Naive thymus-derived CD4-positive, alpha-beta T cell (primary cell): ENCODE measurements at regions not wholly inside any gene's neighbourhood (a gene's known extent, or its start where the extent isn't known, plus 50 kb on each side); places are given as distances from the start of the nearest gene placed in this dataset.
"Not testable (repeated sequence)": the region's sequence is repeated elsewhere in the genome, so short reads cannot be mapped to it uniquely, and the experiment has no call there.

Experiments
- ATAC-seq: fragments of 150-1000 bp; cut with Tn5 transposase; 2 replicates; pipeline ENCODE4 v1.10.0; 2021; ENCODE audit warnings: mild to moderate bottlenecking, moderate library complexity
- CTCF ChIA-PET: fragments of 350-600 bp; sonication (Branson Sonifier 250); formaldehyde crosslinking; loops from one replicate; lab custom pipeline; 2021; ENCODE audit warnings: antibody characterized with exemption; lab: Charles Lee
- POLR2A ChIA-PET: fragments of 350-600 bp; sonication (Branson Sonifier 250); formaldehyde crosslinking; loops from one replicate; lab custom pipeline; 2021; ENCODE audit warnings: antibody characterized with exemption, inconsistent platforms; lab: Charles Lee
- DNase-seq, 9 donors: peaks; one replicate each; pipeline versions ENCODE4 v3.0.0 to v3.0.0-alpha.2; 2020 to 2022; ENCODE audit warnings: mixed read lengths in 1 of 9
- H3K27ac ChIP-seq: one replicate; pipeline ENCODE4 v1.7.0; 2013; ENCODE audit warnings: mild to moderate bottlenecking, low read depth, low read length, moderate library complexity
- H3K27me3 ChIP-seq, 2 donors: one replicate each; pipeline ENCODE4 v1.7.0; 2013; ENCODE audit warnings: low read length in 2 of 2, mild to moderate bottlenecking in 2 of 2, moderate library complexity in 2 of 2; ENCODE audit not compliant: control insufficient read depth in 2 of 2, insufficient read depth in 2 of 2
- H3K36me3 ChIP-seq, 3 experiments: 1 replicate in 2 of 3; 2 replicates in 1 of 3; pipeline ENCODE4 v1.7.0; 2013; ENCODE audit warnings: low read length in 3 of 3, mild to moderate bottlenecking in 3 of 3, moderate library complexity in 1 of 3; ENCODE audit not compliant: insufficient read depth in 3 of 3, control insufficient read depth in 2 of 3
- H3K4me1 ChIP-seq, 2 donors: one replicate each; pipeline ENCODE4 v1.7.0; 2013; ENCODE audit warnings: low read length in 2 of 2, mild to moderate bottlenecking in 2 of 2, moderate library complexity in 1 of 2; ENCODE audit not compliant: control insufficient read depth in 2 of 2, insufficient read depth in 2 of 2
- H3K4me3 ChIP-seq: 2 replicates; pipeline ENCODE4 v1.7.0; 2013; ENCODE audit warnings: mild to moderate bottlenecking, low read length
- H3K9me3 ChIP-seq, 3 experiments: 1 replicate in 2 of 3; 2 replicates in 1 of 3; pipeline ENCODE4 v1.7.0; 2013; ENCODE audit warnings: low read length in 3 of 3; ENCODE audit not compliant: control insufficient read depth in 2 of 3
- H3K27ac Mint-ChIP-seq, 9 donors: one replicate each; pipeline ENCODE4 v1.8.0; 2020 to 2022; ENCODE audit warnings: mixed read lengths in 9 of 9, mild to moderate bottlenecking in 8 of 9, moderate library complexity in 5 of 9, inconsistent platforms in 2 of 9
- H3K27me3 Mint-ChIP-seq, 5 donors: one replicate each; pipeline ENCODE4 v1.8.0; 2021 to 2022; ENCODE audit warnings: mixed read lengths in 5 of 5, mild to moderate bottlenecking in 1 of 5
- H3K36me3 Mint-ChIP-seq, 5 donors: one replicate each; pipeline ENCODE4 v1.8.0; 2020 to 2022; ENCODE audit warnings: mixed read lengths in 5 of 5, mild to moderate bottlenecking in 3 of 5, inconsistent platforms in 1 of 5
- H3K4me1 Mint-ChIP-seq, 7 donors: one replicate each; pipeline ENCODE4 v1.8.0; 2020 to 2022; ENCODE audit warnings: mixed read lengths in 7 of 7, mild to moderate bottlenecking in 3 of 7, inconsistent platforms in 1 of 7
- H3K4me3 Mint-ChIP-seq, 10 donors: one replicate each; pipeline ENCODE4 v1.8.0; 2020 to 2022; ENCODE audit warnings: mild to moderate bottlenecking in 10 of 10, mixed read lengths in 10 of 10, moderate library complexity in 6 of 10, inconsistent platforms in 2 of 10
- H3K9me3 Mint-ChIP-seq, 11 donors: one replicate each; pipeline ENCODE4 v1.8.0; 2020 to 2022; ENCODE audit warnings: mixed read lengths in 11 of 11, mild to moderate bottlenecking in 4 of 11, inconsistent platforms in 1 of 11, moderate library complexity in 1 of 11
- intact Hi-C, 2 donors: fragments of 100-400 bp; cut with micrococcal nuclease; formaldehyde crosslinking; loops; one replicate each; pipeline ENCODE4 v1.15.1; 2023

DNA sequence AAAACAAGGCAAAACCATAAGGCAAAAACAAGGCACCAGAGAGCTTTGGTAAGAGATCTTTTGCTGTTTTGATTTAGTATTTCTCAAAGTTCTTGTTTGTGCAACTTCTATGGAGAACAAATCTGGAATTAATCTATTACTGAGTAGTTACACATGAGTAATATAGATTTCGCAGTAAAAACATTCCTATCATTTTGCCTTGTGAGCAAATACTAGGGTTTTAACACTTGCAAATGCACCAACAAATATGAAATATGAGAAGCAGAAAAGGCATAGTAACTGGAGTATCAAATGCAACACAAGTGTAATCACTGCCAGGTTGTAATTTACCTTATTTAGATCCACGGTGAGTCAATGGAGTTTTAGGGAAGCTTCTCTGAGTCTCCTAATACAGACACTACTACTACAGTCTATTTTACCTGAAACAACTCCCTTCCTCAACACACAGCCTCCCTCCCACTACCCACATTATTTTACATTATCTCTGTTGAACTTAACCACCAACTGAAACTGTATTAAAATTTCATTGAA, 324.1 kb downstream of the FLRT2 start:
- H3K27ac ChIP-seq = no peak overlapping the region
- Mint-ChIP-seq H3K27ac (no peak overlapping the region), H3K9me3 (peaks cover 0 to 3% (median 0%) of the 10 kb centered on the region in 11 donors), H3K36me3 (no peaks in the 10 kb centered on the region), H3K4me1 (peaks cover 0 to 5% (median 0%) of the 10 kb centered on the region in 7 donors), H3K27me3 (peaks cover 0 to 12% (median 4%) of the 10 kb centered on the region in 5 donors), H3K4me3 (no peak overlapping the region)
- no peaks in the 10 kb centered on the region for H3K9me3 ChIP-seq
- POLR2A ChIA-PET = no interaction called here
- no peaks in the 10 kb centered on the region for H3K4me1 ChIP-seq
- H3K27me3 ChIP-seq = no peaks in the 10 kb centered on the region
- H3K36me3 ChIP-seq = no peaks in the 10 kb centered on the region
- CTCF ChIA-PET = no interaction called here
- no peak overlapping the region for H3K4me3 ChIP-seq
- intact Hi-C loops = no loop called here
- no peak for DNase-seq
- ATAC-seq = no peak

DNA sequence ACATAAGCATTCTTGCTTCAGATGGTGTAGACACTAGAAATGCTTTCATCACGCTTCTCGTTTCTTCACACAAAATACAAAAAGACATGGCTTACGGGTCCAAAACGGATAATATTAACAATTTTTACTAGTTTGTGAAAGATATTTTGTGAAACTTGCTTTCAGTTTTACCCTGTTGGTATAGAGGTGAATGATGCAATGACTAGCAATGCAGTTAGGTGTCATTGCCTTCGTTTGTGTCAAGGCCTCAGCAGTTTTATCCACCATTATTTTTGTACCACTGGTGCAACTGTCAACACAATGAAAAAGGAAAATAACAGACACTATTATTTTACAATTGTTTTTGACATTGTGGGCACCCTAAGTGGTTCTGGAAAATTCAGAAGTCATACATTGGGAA, 323.0 kb downstream of the FLRT2 start:
- Mint-ChIP-seq H3K27ac (no peak overlapping the region), H3K4me1 (peaks cover 0 to 5% (median 0%) of the 10 kb centered on the region in 7 donors), H3K27me3 (peaks cover 0 to under 1% (median 0%) of the 10 kb centered on the region in 5 donors), H3K4me3 (no peak overlapping the region), H3K9me3 (peaks cover 0 to 3% (median 0%) of the 10 kb centered on the region in 11 donors), H3K36me3 (no peaks in the 10 kb centered on the region)
- Histone ChIP-seq H3K27ac (no peak overlapping the region), H3K36me3 (no peaks in the 10 kb centered on the region), H3K4me1 (no peaks in the 10 kb centered on the region), H3K9me3 (no peaks in the 10 kb centered on the region), H3K27me3 (no peaks in the 10 kb centered on the region), H3K4me3 (no peak overlapping the region)
- ChIA-PET CTCF (no interaction called here), POLR2A (no interaction called here)
- ATAC-seq (no peak), DNase-seq (no peak)
- intact Hi-C loops = no loop called here

DNA sequence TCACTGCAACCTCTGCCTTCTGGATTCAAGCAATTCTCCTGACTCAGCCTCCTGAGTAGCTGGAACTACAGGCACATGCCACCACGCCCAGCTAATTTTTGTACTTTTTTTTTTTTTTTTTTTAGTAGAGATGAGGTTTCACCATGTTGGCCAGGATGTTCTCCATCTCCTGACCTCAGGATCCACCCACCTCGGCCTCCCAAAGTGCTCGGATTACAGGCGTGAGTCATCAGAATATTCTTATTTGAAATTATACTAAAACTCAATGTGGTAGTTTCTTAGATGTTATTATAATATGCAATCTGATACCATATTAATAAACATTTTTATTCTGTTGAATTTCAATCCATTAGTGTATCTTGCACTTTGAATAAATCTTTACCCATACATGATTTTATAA, 322.2 kb downstream of the FLRT2 start:
- H3K4me1 ChIP-seq, H3K4me3 Mint-ChIP-seq, H3K36me3 Mint-ChIP-seq, H3K27ac Mint-ChIP-seq, DNase-seq, H3K4me3 ChIP-seq, CTCF ChIA-PET, H3K9me3 ChIP-seq, H3K9me3 Mint-ChIP-seq, intact Hi-C loops, H3K27ac ChIP-seq, H3K36me3 ChIP-seq, H3K4me1 Mint-ChIP-seq, H3K27me3 ChIP-seq, POLR2A ChIA-PET, H3K27me3 Mint-ChIP-seq, ATAC-seq: not testable (repeated sequence)

DNA sequence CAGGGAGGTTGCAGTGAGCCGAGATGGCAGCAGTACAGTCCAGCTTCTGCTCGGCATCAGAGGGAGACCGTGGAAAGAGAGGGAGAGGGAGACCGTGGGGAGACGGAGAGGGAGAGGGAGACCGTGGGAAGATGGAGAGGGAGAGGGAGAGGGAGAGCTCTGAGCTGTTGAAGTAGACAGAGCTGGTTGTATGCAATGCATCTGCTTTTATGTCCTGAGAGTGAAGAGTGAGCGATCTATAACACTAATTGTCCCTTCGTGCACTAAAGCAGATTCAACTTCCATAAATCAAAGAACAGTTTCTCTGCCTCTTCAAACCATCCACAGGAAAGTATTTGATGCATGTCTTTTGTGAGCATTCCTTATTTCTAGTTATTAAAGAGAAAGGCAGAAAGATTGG, 300.6 kb downstream of the FLRT2 start:
- intact Hi-C loops, DNase-seq, H3K4me1 Mint-ChIP-seq: not testable (repeated sequence)

DNA sequence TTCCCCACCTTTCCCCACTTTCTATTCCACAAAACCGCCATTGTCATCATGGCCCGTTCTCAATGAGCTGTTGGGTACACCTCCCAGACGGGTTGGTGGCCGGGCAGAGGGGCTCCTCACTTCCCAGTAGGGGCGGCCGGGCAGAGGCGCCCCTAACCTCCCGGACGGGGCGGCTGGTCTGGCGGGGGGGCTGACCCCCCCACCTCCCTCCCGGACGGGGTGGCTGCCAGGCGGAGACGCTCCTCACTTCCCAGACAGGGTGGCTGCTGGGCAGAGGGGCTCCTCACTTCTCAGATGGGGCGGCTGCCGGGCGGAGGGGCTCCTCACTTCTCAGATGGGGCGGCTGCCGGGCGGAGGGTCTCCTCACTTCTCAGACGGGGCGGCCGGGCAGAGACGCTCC, 299.7 kb downstream of the FLRT2 start:
- H3K4me1 ChIP-seq, H3K27me3 ChIP-seq, H3K4me3 Mint-ChIP-seq, ATAC-seq, CTCF ChIA-PET, H3K4me3 ChIP-seq, H3K27ac Mint-ChIP-seq, H3K27ac ChIP-seq, intact Hi-C loops, H3K4me1 Mint-ChIP-seq, H3K36me3 Mint-ChIP-seq, H3K9me3 Mint-ChIP-seq, POLR2A ChIA-PET, H3K36me3 ChIP-seq, DNase-seq, H3K9me3 ChIP-seq, H3K27me3 Mint-ChIP-seq: not testable (repeated sequence)

More for the DNA sequence above, 300.6 kb downstream of the FLRT2 start:
- H3K4me1 ChIP-seq, H3K27ac ChIP-seq, H3K27ac Mint-ChIP-seq, ATAC-seq, CTCF ChIA-PET, H3K36me3 ChIP-seq, H3K4me3 ChIP-seq, H3K9me3 Mint-ChIP-seq, H3K9me3 ChIP-seq, H3K27me3 ChIP-seq, H3K4me3 Mint-ChIP-seq, POLR2A ChIA-PET, H3K36me3 Mint-ChIP-seq, H3K27me3 Mint-ChIP-seq: not testable (repeated sequence)

DNA sequence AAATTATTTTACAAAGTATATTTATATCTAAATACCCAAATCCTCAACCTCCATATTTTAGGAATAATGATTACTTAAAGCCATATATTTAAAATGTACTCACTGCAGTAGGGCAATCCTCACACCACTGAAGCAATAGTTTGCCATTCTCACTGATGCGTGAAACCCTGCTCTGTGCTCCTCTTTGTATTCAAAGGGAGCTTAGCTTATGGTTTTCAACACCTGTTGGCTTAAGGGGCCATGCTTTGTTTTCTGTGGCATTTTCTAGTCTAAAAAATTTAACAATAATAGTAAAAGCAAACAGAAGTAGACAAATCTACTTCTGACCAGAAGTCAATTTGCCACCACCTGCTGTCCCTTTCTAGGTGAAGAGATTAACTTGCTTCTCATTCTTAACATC, 294.6 kb downstream of the FLRT2 start:
- DNase-seq (no peak), ATAC-seq (no peak)
- ChIA-PET CTCF (no interaction called here), POLR2A (no interaction called here)
- Histone ChIP-seq H3K9me3 (no peaks in the 10 kb centered on the region), H3K27ac (no peak overlapping the region), H3K36me3 (no peaks in the 10 kb centered on the region), H3K4me1 (no peaks in the 10 kb centered on the region), H3K27me3 (no peaks in the 10 kb centered on the region), H3K4me3 (no peak overlapping the region)
- Mint-ChIP-seq H3K27me3 (no peaks in the 10 kb centered on the region), H3K9me3 (peaks cover 0 to 2% (median 0%) of the 10 kb centered on the region in 11 donors), H3K36me3 (no peaks in the 10 kb centered on the region), H3K27ac (no peak overlapping the region), H3K4me1 (no peaks in the 10 kb centered on the region), H3K4me3 (no peak overlapping the region)
- intact Hi-C loops = no loop called here

DNA sequence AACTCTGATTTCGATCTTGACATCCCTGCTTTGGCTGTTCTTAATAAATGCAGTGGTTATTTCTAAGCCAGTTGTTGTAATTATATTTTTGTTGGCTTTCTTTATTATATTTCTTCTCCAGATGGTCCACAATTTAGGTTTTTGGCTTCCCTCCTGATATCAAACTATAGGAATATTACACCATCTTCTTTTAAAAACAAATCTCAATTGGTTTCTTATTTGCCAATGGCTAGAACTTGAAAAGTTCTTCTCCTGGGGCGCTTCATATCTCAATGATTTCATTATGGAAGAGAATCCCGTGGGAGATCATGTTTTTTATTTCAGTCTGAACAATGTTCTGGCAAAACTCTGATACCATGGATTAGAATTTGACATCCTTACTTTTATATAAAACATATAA, 292.3 kb downstream of the FLRT2 start:
- Mint-ChIP-seq H3K36me3 (no peaks in the 10 kb centered on the region), H3K27me3 (no peaks in the 10 kb centered on the region), H3K4me1 (no peaks in the 10 kb centered on the region), H3K9me3 (peaks cover 0 to 2% (median 0%) of the 10 kb centered on the region in 11 donors), H3K4me3 (no peak overlapping the region), H3K27ac (no peak overlapping the region)
- intact Hi-C loops = no loop called here
- Histone ChIP-seq H3K4me3 (no peak overlapping the region), H3K4me1 (no peaks in the 10 kb centered on the region), H3K9me3 (no peaks in the 10 kb centered on the region), H3K36me3 (no peaks in the 10 kb centered on the region), H3K27me3 (no peaks in the 10 kb centered on the region), H3K27ac (no peak overlapping the region)
- no peak for DNase-seq
- no peak for ATAC-seq
- ChIA-PET CTCF (no interaction called here), POLR2A (no interaction called here)
